Thyroid gland (tissue), 4 donors: ENCODE measurements at regions not wholly inside any gene's neighbourhood (a gene's known extent, or its start where the extent isn't known, plus 50 kb on each side); places are given as distances from the start of the nearest gene placed in this dataset.

Source experiments
- DNase-seq, 2 donors: peaks; one replicate each; pipeline ENCODE4 v3.0.0-alpha.2; 2019
- H3K27ac ChIP-seq, 3 donors: fragments of 200-600 bp; sonication (generic); 1 replicate in 2 of 3; 2 replicates in 1 of 3; pipeline ENCODE4 v1.5.1; 2016 to 2019; ENCODE audit warnings: mild to moderate bottlenecking in 1 of 3, moderate library complexity in 1 of 3
- H3K27me3 ChIP-seq: fragments of 200-600 bp; sonication (generic); one replicate; pipeline ENCODE4 v1.5.1; 2019
- H3K36me3 ChIP-seq, 2 donors: fragments of 200-600 bp; sonication (generic); one replicate each; pipeline ENCODE4 v1.5.1; 2016 to 2019
- H3K4me1 ChIP-seq, 2 donors: fragments of 200-600 bp; sonication (generic); one replicate each; pipeline ENCODE4 v1.5.1; 2017 to 2019
- H3K4me3 ChIP-seq, 3 donors: fragments of 200-600 bp; sonication (generic); replicated peaks in 1 of 3; 1 replicate in 2 of 3; 2 replicates in 1 of 3; pipeline ENCODE4 v1.5.1; 2016; ENCODE audit warnings: mild to moderate bottlenecking in 1 of 3
- H3K9me3 ChIP-seq: fragments of 200-600 bp; sonication (generic); one replicate; pipeline ENCODE4 v1.5.1; 2017
- CTCF ChIP-seq, 6 experiments: fragments of 200-600 bp in 3 of 6; fragments of 450-650 bp in 3 of 6; sonication (generic) in 3 of 6; IDR thresholded peaks; one replicate each; pipeline ENCODE4 v1.5.1; 2016 to 2019; ENCODE audit warnings: antibody characterized with exemption in 6 of 6, mild to moderate bottlenecking in 2 of 6, inconsistent platforms in 1 of 6, moderate library complexity in 1 of 6
- POLR2A ChIP-seq, 2 donors: fragments of 450-650 bp; IDR thresholded peaks; one replicate each; pipeline ENCODE4 v1.6.1; 2017; ENCODE audit warnings: antibody characterized with exemption in 2 of 2, mild to moderate bottlenecking in 2 of 2, moderate library complexity in 1 of 2
- WGBS, 2 donors: methylation state at CpG; one replicate each; pipeline ENCODE4 v1.1.5; 2017; 5-methylcytosine and 5-hydroxymethylcytosine counted together
- intact Hi-C: fragments of 100-400 bp; cut with DNase I; formaldehyde crosslinking; loops from one replicate; pipeline ENCODE4 v1.15.1; 2023

GRCh38 chr10:57884965-57885617 is 382.6 kb downstream of the IPMK start:
- H3K4me3 ChIP-seq: no peak overlapping the region
- no peak for TF ChIP-seq CTCF (IDR thresholded peaks at IDR 0.05)
- no peak for TF ChIP-seq POLR2A (IDR thresholded peaks at IDR 0.05)
- 76 to 88% methylated on average over 2 of the region's 2 CpGs for WGBS, 2 donors
- DNase-seq: no peak
- H3K36me3 ChIP-seq: no peaks in the 10 kb centered on the region
- no peaks in the 10 kb centered on the region for H3K9me3 ChIP-seq
- no peaks in the 10 kb centered on the region for H3K27me3 ChIP-seq
- no peak overlapping the region for H3K27ac ChIP-seq
- no peaks in the 10 kb centered on the region for H3K4me1 ChIP-seq
- intact Hi-C loops: no loop called here

- H3K27ac ChIP-seq: no peak overlapping the region
- no peak overlapping the region for H3K4me3 ChIP-seq
- H3K9me3 ChIP-seq: no peaks in the 10 kb centered on the region
- no peaks in the 10 kb centered on the region for H3K36me3 ChIP-seq
- DNase-seq: no peak
- intact Hi-C loops: no loop called here
- H3K27me3 ChIP-seq: no peaks in the 10 kb centered on the region
- WGBS, 2 donors: 50 to 55% methylated on average over 2 of the region's 2 CpGs
- no peaks in the 10 kb centered on the region for H3K4me1 ChIP-seq
- TF ChIP-seq CTCF (IDR thresholded peaks at IDR 0.05): no peak
These were observed 383.3 kb downstream of the IPMK start for GRCh38 chr10:57884407-57884806.

GRCh38 chr10:57880446-57881227 is 387.1 kb downstream of the IPMK start:
- no peaks in the 10 kb centered on the region for H3K4me1 ChIP-seq
- no peak overlapping the region for H3K4me3 ChIP-seq
- WGBS, 2 donors: 88 to 89% methylated on average over 1 of the region's 1 CpG
- intact Hi-C loops: no loop called here
- no peaks in the 10 kb centered on the region for H3K27me3 ChIP-seq
- TF ChIP-seq CTCF (IDR thresholded peaks at IDR 0.05) (no peak), POLR2A (IDR thresholded peaks at IDR 0.05) (no peak)
- no peaks in the 10 kb centered on the region for H3K9me3 ChIP-seq
- H3K36me3 ChIP-seq: no peaks in the 10 kb centered on the region
- no peak for DNase-seq
- H3K27ac ChIP-seq: no peak overlapping the region

- Histone ChIP-seq H3K27me3 (no peaks in the 10 kb centered on the region), H3K27ac (no peak overlapping the region), H3K4me1 (no peaks in the 10 kb centered on the region), H3K4me3 (no peak overlapping the region), H3K36me3 (no peaks in the 10 kb centered on the region), H3K9me3 (no peaks in the 10 kb centered on the region)
- TF ChIP-seq CTCF (IDR thresholded peaks at IDR 0.05): no peak
- TF ChIP-seq POLR2A (IDR thresholded peaks at IDR 0.05): no peak
- WGBS, 2 donors: 82 to 87% methylated on average over 4 of the region's 4 CpGs
- DNase-seq: no peak
- intact Hi-C loops: no loop called here
These were observed 392.9 kb downstream of the IPMK start for GRCh38 chr10:57874810-57875209.

- H3K36me3 ChIP-seq: no peaks in the 10 kb centered on the region
- 25 to 34% methylated on average over 1 of the region's 1 CpG for WGBS, 2 donors
- no peaks in the 10 kb centered on the region for H3K4me1 ChIP-seq
- no peak for DNase-seq
- H3K27me3 ChIP-seq: no peaks in the 10 kb centered on the region
- H3K9me3 ChIP-seq: no peaks in the 10 kb centered on the region
- intact Hi-C loops: no loop called here
- no peak overlapping the region for H3K4me3 ChIP-seq
- no peak for TF ChIP-seq CTCF (IDR thresholded peaks at IDR 0.05)
- TF ChIP-seq POLR2A (IDR thresholded peaks at IDR 0.05): no peak
- no peak overlapping the region for H3K27ac ChIP-seq
These were observed 400.5 kb downstream of the IPMK start for GRCh38 chr10:57867241-57867640.
